A673 (cell line): ENCODE measurements at regions not wholly inside any gene's neighbourhood (a gene's known extent, or its start where the extent isn't known, plus 50 kb on each side); places are given as distances from the start of the nearest gene placed in this dataset.

Experiments used
- CTCF ChIP-seq: fragments of 300-800, 200-600 bp; sonication (generic); conservative IDR thresholded peaks from 2 replicates; pipeline ENCODE4 v1.5.1; 2017; ENCODE audit warnings: low read depth, mild to moderate bottlenecking, antibody characterized with exemption, low read length, moderate library complexity, mixed read lengths
- EZH2 ChIP-seq: fragments of 200-600 bp; sonication (generic); IDR thresholded peaks from 2 replicates; pipeline ENCODE4 v1.6.1; 2017; ENCODE audit warnings: borderline replicate concordance, low read depth, mild to moderate bottlenecking, mixed read lengths, antibody characterized with exemption, low read length; ENCODE audit not compliant: poor library complexity, severe bottlenecking

- TF ChIP-seq CTCF (no peak), EZH2 (no peak)
Measured at GRCh38 chr21:19557488-19557887, 1153.9 kb upstream of the TMPRSS15 start.
